Superior temporal gyrus (tissue), 1 donor: ENCODE measurements at regions not wholly inside any gene's neighbourhood (a gene's known extent, or its start where the extent isn't known, plus 50 kb on each side); places are given as distances from the start of the nearest gene placed in this dataset.
"Not testable (repeated sequence)": the region's sequence is repeated elsewhere in the genome, so short reads cannot be mapped to it uniquely, and the experiment has no call there.

ENCODE experiments used
- DNase-seq: peaks from one replicate; pipeline ENCODE4 v3.0.0-alpha.2; 2016; ENCODE audit errors: extremely low spot score

DNA sequence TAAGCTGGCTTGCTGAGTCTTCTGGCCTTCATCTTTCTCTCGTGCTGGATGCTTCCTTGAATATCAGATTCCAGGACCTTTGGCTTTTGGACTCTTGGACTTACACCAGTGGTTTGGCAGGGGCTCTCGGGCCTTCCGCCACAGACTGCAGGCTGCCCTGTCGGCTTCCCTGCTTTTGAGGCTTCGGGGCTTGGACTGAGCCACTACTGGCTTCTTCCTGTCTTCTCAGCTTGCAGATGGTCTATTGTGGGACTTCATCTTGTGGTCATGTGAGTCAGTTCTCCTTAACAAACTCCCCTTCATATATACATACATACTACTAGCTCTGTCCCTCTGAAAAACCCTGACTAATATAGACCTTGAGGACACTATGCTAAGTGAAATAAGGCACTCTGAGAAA lies 78.3 kb upstream of the SSBP2 start:
- DNase-seq, result no peak

DNA sequence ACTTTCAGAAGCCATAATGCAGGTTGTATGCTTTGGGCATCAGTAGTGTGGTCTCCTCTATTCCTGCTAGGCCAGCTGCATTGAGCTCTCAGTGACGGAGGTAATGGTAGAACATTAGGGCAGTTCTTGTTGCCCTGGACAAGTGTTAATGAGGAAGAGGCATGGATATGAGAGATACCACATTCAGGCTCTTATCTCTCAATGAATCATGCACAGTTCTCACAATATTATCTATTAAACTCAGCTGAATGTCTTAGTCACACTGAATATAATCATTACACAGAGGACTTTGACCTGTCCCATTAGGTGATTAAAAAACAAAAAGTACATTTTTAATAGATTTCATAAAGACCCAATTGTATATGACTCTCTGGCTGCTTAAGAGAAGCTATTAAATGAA lies 76.6 kb upstream of the SSBP2 start:
- no peak for DNase-seq

DNA sequence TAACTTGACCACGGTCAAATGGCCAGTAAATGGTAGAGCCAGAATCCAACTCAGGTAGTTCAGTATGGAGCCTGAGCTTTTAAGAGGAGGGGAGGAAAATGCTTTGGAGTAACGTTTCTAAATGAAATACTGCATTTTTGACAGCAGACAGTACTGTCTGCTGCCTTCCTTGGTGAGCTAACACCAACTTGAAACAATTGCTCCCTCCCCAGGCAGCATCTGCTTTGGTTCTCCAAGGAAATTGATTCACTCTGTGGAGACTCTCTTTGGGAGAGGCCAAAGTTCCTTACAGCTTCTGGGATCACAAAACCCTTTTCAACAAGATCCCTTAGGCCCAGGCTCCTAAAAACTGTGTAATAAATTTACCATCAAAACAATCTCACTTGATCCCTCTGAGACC lies 75.2 kb upstream of the SSBP2 start:
- no peak for DNase-seq

GRCh38 chr5:81825237-81825636 lies 74.3 kb upstream of the SSBP2 start:
- no peak for DNase-seq

GRCh38 chr5:81823736-81824135 lies 72.8 kb upstream of the SSBP2 start:
- not testable (repeated sequence) for DNase-seq

GRCh38 chr5:81820863-81821262 lies 70.0 kb upstream of the SSBP2 start:
- no peak for DNase-seq

DNA sequence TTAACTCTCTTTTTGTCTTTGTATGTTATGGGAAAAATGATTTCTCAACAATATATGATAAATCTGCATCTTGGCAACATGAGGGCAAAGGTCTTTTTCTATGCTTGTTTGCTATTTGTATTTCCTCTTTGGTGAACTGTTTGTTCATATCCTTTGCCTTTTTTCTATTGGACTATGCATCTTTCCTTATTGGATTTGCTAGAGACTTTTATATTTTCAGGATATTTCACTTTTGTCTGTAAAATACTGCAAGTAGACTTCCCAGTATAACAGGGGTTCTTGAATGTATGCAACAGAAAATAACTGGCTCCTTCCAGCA lies 69.4 kb upstream of the SSBP2 start:
- no peak for DNase-seq

- no peak for DNase-seq
Measured at GRCh38 chr5:81819556-81820317, 68.8 kb upstream of the SSBP2 start.

GRCh38 chr5:81817980-81818379 lies 67.1 kb upstream of the SSBP2 start:
- no peak for DNase-seq

- no peak for DNase-seq
Measured at GRCh38 chr5:81817086-81817485, 66.2 kb upstream of the SSBP2 start.

- DNase-seq, result no peak
Measured at GRCh38 chr5:81815321-81815720, 64.4 kb upstream of the SSBP2 start.

DNA sequence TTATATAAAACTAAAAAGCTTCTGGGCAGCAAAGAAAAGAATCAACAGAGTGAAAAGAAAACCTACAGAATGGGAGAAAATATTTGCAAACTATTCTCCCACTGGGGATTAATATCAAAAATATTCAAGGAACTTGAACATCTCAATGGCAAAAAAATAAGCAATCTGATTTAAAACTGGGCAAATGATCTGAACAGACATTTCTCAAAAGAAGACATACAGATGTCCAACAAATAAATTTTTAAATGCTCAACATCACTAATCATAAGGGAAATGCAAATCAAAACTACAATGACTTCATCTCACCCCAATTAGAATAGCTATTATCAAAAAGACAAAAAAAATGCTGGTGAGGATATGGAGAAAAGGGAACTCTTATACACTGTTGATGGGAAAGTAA lies 57.2 kb upstream of the SSBP2 start:
- no peak for DNase-seq

DNA sequence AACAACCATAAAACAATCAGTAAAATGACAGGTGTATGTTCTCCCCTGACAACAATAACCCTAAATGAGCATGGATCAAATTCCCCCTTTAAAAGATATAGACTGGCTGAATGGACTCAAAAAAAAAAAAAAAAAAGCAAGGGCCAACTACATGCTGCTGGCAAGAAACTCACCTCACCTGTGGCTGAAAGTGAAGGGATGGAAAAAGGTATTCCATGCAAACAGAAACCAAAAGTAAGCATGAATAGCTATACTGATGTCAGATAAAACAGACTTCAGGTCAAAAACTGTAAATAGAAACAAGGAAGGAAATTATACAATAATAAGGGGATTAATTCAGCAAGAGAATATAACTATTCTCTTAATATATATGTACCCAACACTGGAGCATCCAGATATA lies 54.2 kb upstream of the SSBP2 start:
- no peak for DNase-seq

GRCh38 chr5:81803812-81804211 lies 52.9 kb upstream of the SSBP2 start:
- DNase-seq, result no peak

GRCh38 chr5:81802625-81803024 lies 51.7 kb upstream of the SSBP2 start:
- no peak for DNase-seq

- no peak for DNase-seq
Measured at GRCh38 chr5:81802020-81802419, 51.1 kb upstream of the SSBP2 start.

- DNase-seq, result no peak
Measured at GRCh38 chr5:81800797-81801196, 49.9 kb upstream of the SSBP2 start.
